HG02610 (cell line): ENCODE measurements at regions not wholly inside any gene's neighbourhood (a gene's known extent, or its start where the extent isn't known, plus 50 kb on each side); places are given as distances from the start of the nearest gene placed in this dataset.
A peak's percentile ranks its signal among the peaks of the same experiment; 100 is the strongest.

Experiments used
- ATAC-seq: cut with Tn5 transposase; IDR thresholded peaks from one replicate; pipeline ENCODE4 v1.9.1; 2021; ENCODE audit warnings: mild to moderate bottlenecking, moderate library complexity; ENCODE audit not compliant: unreplicated experiment

- ATAC-seq, result no peak
Measured at GRCh38 chr10:78756604-78757343, 312.0 kb upstream of the ZMIZ1 start.

GRCh38 chr10:78757344-78757925, 311.3 kb upstream of the ZMIZ1 start:
- no peak for ATAC-seq

GRCh38 chr10:78758176-78758575, 310.6 kb upstream of the ZMIZ1 start:
- no peak for ATAC-seq

- no peak for ATAC-seq
Measured at GRCh38 chr10:78759456-78760120, 309.2 kb upstream of the ZMIZ1 start.

GRCh38 chr10:78760463-78761310, 308.1 kb upstream of the ZMIZ1 start:
- no peak for ATAC-seq

GRCh38 chr10:78761311-78761781, 307.4 kb upstream of the ZMIZ1 start:
- ATAC-seq, result no peak

GRCh38 chr10:78762086-78762630, 306.6 kb upstream of the ZMIZ1 start:
- ATAC-seq, result no peak

- no peak for ATAC-seq
Measured at GRCh38 chr10:78763234-78763633, 305.5 kb upstream of the ZMIZ1 start.

GRCh38 chr10:78763651-78764395, 304.9 kb upstream of the ZMIZ1 start:
- ATAC-seq, result peak; percentile 56

- no peak for ATAC-seq
Measured at GRCh38 chr10:78764436-78764835, 304.3 kb upstream of the ZMIZ1 start.

GRCh38 chr10:78764846-78765430, 303.8 kb upstream of the ZMIZ1 start:
- no peak for ATAC-seq

GRCh38 chr10:78765726-78766335, 302.9 kb upstream of the ZMIZ1 start:
- no peak for ATAC-seq

GRCh38 chr10:78766603-78767002, 302.2 kb upstream of the ZMIZ1 start:
- no peak for ATAC-seq

GRCh38 chr10:78768041-78768835, 300.5 kb upstream of the ZMIZ1 start:
- ATAC-seq, result no peak

- no peak for ATAC-seq
Measured at GRCh38 chr10:78768876-78769275, 299.9 kb upstream of the ZMIZ1 start.

GRCh38 chr10:78769526-78769925, 299.2 kb upstream of the ZMIZ1 start:
- no peak for ATAC-seq

GRCh38 chr10:78770167-78771090, 298.3 kb upstream of the ZMIZ1 start:
- ATAC-seq, result no peak
